Ovary (tissue), 3 donors: ENCODE measurements at regions not wholly inside any gene's neighbourhood (a gene's known extent, or its start where the extent isn't known, plus 50 kb on each side); places are given as distances from the start of the nearest gene placed in this dataset.

Experiments
- EP300 ChIP-seq: sonication (generic); formaldehyde crosslinking; IDR thresholded peaks from one replicate; pipeline ENCODE4 v1.6.1; 2017; ENCODE audit warnings: antibody characterized with exemption
- POLR2A ChIP-seq: fragments of 450-650 bp; IDR thresholded peaks from one replicate; pipeline ENCODE4 v1.6.1; 2017; ENCODE audit warnings: antibody characterized with exemption, mild to moderate bottlenecking, moderate library complexity
- TF ChIP-seq, protein P1 (sequence below), 3 donors: fragments of 450-650 bp in 2 of 3; fragments of 200-600 bp in 1 of 3; IDR thresholded peaks; one replicate each; pipeline versions ENCODE4 v1.5.1 to v1.8.0; 2016 to 2022; ENCODE audit warnings: antibody characterized with exemption in 3 of 3, mild to moderate bottlenecking in 1 of 3
- donor health status: DM: no; HTN: no; CAD: no.

DNA sequence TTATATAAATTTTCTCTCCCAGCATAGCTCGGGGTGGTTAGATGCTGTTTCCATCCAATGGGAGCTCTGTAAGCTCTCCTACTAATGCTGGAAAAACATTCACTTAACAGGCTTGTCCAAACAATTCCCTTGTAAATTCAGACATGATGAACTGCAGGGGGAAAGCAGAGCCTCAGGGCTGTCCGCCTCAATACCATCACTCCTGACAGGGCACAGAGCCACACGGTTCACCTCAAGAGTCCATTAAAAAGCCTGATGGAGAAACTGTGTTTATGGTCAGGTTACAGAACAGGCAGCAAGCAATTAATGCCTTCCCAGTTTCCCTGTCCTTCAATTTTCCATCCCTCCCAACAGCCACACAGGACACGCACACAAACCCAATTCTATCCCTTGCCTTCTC is 171.0 kb downstream of the BRINP2 start:
- TF ChIP-seq, protein P1, sequence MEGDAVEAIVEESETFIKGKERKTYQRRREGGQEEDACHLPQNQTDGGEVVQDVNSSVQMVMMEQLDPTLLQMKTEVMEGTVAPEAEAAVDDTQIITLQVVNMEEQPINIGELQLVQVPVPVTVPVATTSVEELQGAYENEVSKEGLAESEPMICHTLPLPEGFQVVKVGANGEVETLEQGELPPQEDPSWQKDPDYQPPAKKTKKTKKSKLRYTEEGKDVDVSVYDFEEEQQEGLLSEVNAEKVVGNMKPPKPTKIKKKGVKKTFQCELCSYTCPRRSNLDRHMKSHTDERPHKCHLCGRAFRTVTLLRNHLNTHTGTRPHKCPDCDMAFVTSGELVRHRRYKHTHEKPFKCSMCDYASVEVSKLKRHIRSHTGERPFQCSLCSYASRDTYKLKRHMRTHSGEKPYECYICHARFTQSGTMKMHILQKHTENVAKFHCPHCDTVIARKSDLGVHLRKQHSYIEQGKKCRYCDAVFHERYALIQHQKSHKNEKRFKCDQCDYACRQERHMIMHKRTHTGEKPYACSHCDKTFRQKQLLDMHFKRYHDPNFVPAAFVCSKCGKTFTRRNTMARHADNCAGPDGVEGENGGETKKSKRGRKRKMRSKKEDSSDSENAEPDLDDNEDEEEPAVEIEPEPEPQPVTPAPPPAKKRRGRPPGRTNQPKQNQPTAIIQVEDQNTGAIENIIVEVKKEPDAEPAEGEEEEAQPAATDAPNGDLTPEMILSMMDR (IDR thresholded peaks at IDR 0.05), result no peak
- TF ChIP-seq POLR2A (no peak), EP300 (no peak)
